H1 (cell line): ENCODE measurements at regions not wholly inside any gene's neighbourhood (a gene's known extent, or its start where the extent isn't known, plus 50 kb on each side); places are given as distances from the start of the nearest gene placed in this dataset.

ENCODE experiments used
- BCL11A ChIP-seq, 2 experiments: IDR thresholded peaks; one replicate each; pipeline ENCODE4 v1.6.1; 2011; ENCODE audit warnings: low read depth in 2 of 2, low read length in 2 of 2, mild to moderate bottlenecking in 2 of 2
- CTCF ChIP-seq, 3 experiments: IDR thresholded peaks; 1 replicate in 2 of 3; 2 replicates in 1 of 3; pipeline versions ENCODE4 v1.5.1 to v1.6.1; 2011; ENCODE audit warnings: low read length in 3 of 3, mild to moderate bottlenecking in 3 of 3, inconsistent platforms in 2 of 3, low read depth in 1 of 3, moderate library complexity in 1 of 3; ENCODE audit not compliant: insufficient read depth in 1 of 3; ENCODE audit errors: control extremely low read depth in 1 of 3
- EP300 ChIP-seq, 2 experiments: IDR thresholded peaks; 1 replicate in 1 of 2; 2 replicates in 1 of 2; pipeline ENCODE4 v1.6.1; 2011 to 2012; ENCODE audit warnings: low read depth in 2 of 2, low read length in 2 of 2, mild to moderate bottlenecking in 2 of 2, borderline replicate concordance in 1 of 2, inconsistent platforms in 1 of 2, moderate library complexity in 1 of 2
- EZH2 ChIP-seq: fragments of 200-600 bp; sonication (generic); IDR thresholded peaks from 2 replicates; pipeline ENCODE4 v1.7.1; 2012; ENCODE audit warnings: low read depth, mild to moderate bottlenecking, moderate library complexity, low read length, inconsistent platforms; ENCODE audit not compliant: severe bottlenecking
- POLR2AphosphoS5 ChIP-seq: IDR thresholded peaks from 2 replicates; pipeline ENCODE4 v1.6.1; 2011; ENCODE audit warnings: low read depth, low read length
- POU5F1 ChIP-seq: IDR thresholded peaks from 2 replicates; pipeline ENCODE4 v1.6.1; 2011; ENCODE audit warnings: low read depth, mild to moderate bottlenecking, low read length, moderate library complexity

DNA sequence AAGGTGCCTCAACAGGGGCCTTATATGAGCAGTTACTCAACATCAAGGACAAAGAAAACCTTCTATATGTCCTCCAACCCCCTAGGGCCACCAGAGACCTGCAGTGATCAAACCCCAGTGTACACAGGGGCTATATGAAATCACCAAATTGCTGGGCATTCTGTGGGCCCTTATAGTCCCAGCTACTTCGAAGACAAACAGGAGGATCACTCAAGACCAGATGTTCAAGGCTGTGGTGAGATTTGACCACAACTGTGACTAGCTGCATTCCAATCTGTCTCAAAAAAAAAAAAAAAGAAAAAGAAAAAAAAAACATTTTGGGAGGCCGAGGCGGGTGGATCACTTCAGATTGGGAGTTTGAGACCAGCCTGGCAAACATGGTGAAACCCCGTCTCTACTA, 51.0 kb upstream of the PRB2 start:
- TF ChIP-seq EZH2 = no peak
- no peak for TF ChIP-seq BCL11A (IDR thresholded peaks at IDR 0.05; ENCODE audit: low read depth in 2 of 2, low read length in 2 of 2)
- no peak for TF ChIP-seq EP300 (IDR thresholded peaks at IDR 0.05; ENCODE audit: borderline replicate concordance in 1 of 2, low read depth in 2 of 2, low read length in 2 of 2)
- no peak for TF ChIP-seq POU5F1
- no peak for TF ChIP-seq CTCF (IDR thresholded peaks at IDR 0.05; ENCODE audit: control extremely low read depth in 1 of 3, insufficient read depth in 1 of 3, low read depth in 1 of 3, low read length in 3 of 3)
- no peak for TF ChIP-seq POLR2AphosphoS5
